ENCODE measurements at regions not wholly inside any gene's neighbourhood (a gene's known extent, or its start where the extent isn't known, plus 50 kb on each side); places are given as distances from the start of the nearest gene placed in this dataset.

DNA sequence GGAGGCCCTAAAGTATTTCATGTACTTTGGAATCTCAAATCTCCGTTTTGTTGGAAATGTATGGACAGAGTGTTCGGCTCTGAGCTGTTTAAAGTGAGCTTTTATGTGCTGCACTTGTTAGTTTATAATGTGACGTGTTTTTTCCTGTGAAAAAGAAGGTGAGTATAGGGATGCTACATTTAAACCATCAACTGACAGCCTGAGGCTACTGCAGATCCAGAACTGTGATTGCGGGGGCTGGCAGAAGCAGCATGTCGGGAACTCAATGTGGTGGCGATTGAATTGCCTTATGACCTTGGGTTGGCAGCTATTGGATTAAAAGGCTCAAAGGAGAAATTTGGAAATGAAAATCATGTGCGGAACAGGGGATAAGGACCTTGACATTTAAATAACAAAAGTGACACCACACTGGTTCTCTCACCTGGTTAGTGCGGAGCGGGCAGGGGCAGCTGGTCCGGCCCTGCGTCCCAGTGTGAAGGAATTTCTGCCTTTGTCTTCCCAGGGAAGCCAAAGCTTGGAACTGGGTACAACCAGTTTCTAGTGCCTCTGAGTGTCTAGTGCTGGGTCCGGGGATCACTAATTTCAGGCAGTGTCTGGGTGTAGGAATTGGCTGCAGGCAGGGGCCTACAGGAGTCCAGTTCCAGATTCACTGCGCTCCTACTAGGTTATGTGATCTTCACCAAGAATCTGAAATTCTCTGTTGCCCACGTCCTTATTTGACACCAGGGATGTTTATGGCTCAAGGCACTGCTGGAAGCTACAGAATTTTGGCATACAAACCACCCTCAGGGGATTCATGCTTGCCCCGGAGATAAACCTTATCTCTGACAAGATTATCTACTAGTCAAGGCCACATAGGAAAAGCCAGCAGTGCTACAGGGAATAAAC is 120.7 kb upstream of the ERCC6L2 start:
- no peak for DNase-seq

DNA sequence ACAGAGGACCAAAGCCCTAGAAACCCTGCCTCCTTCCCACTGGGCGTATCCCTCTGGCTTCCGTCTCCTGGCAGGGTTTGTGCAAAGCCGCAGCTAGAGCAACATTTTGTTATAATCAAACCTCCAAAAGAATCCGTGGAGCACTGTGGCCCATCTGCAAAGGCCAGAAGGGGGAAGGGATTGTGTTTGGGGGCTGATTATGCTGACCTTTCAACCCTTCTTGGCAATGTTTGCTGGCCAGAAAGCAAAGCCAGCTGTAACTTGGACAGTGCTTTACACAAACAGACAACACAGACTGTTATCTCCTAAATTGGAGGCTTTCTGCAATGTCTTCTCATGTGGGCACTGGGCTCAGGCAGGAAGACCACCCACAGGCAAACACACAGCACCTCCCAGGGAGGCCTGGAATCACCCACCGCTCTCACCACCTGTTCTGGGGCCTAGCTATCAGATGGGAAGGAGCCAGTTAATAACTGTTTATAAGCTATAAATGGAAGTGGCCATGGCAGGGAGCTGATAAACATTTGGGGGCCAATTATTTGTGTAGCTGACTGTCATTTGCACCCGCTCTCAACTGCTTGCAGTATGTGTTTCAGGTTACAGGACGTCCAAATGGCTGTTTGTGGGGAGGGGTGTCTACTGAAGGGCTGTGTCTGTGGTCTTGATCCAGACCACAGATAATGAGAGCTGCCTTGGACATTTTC is 121.6 kb upstream of the ERCC6L2 start:
- DNase-seq, result peak; percentile 68

DNA sequence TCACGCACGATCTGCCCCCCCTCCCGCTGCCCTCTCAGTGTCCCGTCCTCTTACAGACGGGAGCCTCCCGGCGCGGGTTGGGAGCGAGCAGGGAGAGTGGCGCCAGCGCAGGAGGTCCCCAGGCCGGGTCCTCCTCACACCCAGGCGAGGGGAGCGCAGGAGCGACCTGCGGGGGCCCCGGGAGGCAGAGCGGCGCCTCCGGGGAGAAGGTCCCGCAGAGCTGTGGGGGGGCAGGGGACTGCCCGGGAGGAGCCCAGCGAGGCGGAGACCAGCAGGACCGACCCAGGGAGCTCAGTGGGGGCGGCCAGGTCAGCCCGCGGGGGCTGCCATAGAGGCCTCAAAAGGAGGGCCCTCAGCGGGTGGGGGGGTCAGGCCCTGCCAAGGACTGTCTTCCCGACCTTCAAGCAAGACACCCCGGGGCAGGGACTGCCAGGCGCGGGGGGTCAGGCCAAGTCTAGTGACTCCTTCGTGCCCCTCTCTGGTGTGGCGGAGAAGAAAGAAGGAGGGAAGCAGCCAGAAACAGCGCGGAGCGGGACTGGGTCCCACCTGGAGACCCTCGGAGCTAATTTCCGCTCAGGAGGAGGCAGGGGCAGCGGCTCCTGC is 123.3 kb upstream of the ERCC6L2 start:
- DNase-seq, result no peak

DNA sequence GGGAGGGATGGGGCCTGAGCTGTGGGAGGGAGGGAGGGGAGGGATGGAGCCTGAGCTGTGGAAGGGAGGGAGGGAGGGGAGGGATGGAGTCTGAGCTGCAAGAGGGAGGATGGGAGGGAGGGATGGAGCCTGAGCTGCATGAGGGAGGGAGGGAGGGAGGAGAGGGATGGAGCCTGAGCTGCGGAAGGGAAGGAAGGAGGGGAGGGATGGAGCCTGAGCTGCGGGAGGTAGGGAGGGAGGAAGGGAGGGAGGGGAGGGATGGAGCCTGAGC is 124.0 kb upstream of the ERCC6L2 start:
- DNase-seq, result no peak

DNA sequence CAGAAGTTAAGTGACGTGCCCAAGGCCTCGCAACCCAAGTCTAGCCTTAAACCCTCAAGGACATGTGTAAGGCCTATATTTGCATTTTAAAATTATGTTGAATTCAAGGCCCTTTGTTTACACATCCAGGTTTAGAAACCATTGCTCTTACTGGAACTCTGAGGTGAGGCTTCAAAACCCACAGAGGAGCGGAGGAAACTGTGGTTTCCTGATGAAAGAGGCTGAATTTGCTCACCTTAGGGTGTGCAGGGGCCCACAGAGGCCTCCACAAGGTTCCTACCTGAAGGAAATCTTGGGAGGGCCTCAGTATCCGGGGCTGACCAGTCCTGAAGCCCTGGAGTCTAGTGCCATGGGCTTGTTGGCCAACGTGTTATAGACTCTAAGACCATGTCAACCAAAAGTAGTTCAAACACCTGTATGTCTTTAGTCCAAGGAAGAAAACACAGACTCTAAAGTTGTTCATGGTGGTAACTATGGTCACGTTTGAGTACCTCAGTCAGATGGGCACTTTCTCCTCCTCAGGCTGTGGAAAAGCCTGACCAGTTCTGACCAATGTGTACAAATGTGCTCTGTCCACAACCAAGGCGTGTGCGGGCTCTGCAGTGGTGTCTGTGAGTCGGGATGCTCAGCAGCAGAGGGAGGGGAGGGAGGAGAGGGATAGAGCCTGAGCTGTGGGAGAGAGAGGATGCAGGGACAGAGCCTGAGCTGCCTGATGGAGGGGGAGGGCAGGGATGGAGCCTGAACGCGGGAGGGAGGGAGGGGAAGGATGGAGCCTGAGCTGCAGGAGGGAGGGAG is 124.6 kb upstream of the ERCC6L2 start:
- DNase-seq, result no peak

DNA sequence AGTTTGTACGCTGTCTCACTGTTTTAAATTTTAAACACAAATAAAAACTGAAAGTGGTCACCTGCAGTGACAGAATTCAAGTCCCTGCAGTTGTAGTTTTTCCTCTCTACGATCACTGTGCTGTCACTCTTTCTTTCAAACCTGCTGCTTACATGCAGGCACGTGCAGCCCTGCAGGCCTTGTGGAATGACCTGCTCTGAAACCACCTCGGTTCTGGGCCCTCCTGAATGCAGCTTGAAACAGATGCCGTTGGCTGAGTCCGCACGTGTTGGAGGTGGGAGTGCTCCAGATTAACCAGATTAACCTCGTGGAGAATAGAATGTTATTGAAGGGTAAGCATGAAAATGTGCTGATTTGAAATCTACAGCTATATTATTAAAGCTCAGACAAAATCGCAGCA is 126.0 kb upstream of the ERCC6L2 start:
- DNase-seq, result no peak

DNA sequence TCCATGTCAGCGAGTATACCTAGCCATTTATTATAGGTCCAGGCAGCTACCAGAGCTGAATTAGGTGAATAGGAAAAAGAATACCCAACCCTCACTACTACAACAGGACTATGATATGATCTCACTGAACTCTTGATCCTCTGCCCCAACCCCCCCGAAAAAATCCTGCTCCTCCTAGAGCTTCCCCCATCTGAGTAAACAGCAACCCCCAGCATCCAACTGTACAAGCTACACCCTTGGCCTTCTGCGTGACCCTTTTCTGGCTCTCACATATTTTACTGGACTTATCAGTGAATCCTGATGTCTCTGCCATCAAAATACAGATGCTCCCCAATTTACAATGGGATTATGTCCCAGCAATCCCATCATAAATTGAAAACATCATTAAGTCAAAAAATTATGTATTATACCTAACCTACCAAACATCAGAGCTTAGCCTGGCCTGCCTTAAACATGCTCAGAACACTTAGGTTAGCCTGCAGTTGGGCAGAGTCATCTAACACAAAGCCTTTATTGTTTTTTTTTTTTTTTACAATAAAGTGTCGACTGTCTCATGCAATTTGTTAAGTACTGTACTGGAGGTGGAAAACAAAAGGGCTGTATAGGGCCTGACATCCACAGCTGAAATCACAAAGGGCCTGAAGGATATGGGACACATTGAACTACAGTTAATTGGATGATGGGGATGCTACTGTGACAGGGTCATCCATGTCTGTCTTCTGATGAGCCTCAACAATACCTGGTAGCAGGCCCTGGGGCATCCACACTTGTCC is 128.9 kb upstream of the ERCC6L2 start:
- no peak for DNase-seq

DNA sequence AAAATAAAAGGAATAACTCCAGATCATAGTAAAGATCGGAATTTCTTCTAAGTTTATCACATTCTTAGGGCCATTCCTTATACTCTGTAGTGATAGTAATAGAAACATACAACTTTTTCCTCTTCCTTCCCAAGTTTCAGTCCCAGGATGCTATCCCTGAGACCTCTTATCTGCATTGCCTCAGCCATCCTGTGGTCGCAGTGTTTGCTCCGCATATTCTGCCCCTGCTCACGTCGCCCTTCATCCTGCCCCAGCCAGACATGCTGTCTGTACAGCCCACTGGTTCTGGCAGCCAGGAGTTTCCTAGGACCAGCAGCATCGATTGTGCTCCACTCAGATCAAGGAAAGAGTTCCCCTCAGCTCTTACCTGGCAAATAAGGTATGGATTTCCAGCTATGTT is 132.7 kb upstream of the ERCC6L2 start:
- no peak for DNase-seq

DNA sequence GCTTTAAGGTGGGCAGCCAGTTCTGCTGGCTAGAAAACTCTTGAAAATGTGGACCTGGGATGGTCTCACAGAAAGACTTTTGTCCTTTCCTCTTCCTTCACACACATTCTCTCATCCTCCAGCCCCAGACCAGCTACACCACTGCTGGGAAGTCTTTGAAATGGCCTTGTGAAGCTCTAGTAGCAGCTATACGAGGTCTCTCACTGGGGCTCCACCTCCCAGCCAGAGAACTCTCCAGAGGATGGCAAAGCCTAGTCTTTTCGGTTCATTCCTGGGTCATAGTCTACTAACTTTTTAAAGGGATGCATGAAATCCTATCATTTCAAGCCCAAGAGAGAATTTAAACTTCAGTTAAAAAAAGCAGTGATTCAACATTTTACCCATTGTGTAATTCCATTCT is 133.9 kb upstream of the ERCC6L2 start:
- DNase-seq, result no peak

DNA sequence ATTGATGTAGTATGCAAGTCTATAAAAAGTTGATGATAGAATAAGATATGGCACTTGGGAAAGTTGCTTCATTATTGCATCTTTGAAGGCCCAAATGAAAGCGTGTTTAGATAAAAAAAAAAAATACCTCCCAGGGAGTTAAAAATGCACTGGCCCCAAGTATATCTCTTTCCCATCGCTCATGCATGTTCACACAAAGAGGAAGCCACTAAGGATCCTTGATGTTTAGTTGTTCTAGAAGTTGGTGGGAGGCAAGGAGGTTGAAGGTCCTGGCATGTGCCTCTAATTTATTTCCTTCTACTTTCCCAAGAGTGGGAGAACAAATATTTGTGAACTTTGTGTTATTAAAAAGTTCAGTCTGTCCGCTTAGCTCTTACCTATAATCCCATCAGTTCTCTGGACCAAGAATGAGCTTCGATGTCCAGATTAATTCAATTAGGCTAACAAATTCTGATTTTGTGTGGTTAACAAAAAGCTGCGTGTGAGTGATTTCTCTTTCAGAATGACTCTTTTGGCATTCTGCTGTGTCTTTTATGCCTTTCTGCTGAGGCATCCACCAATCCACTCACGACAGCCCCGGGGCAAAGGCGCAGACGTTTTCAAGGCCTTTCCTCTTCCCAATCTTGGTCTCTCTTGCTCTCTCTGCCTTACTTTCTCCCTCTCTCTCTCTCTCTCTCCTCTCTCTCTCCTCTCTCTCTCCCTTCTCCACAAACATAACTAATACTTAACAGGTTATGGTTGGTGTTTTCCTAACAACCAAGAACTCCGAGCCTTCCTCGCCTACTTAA is 135.1 kb upstream of the ERCC6L2 start:
- DNase-seq, result no peak

DNA sequence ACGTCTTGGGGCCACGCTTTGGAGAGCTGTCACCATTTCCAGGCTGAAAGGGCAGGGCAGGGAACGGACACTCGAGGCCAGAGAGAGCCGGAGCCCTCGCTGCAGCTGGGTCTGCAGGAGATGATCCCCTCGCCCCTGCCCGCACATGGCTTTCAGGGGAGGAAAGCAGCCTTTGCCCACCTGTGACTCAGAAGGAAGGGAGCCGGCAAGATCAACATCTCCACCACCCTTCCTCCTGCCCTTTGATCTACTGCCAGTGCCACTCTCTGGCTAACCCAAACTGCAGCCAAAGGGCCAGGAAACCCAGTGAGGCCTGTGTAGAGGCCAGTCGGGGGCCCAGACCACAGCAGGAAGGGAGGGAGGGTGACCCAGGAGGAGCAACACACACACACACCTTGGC is 137.1 kb upstream of the ERCC6L2 start:
- DNase-seq, result no peak

DNA sequence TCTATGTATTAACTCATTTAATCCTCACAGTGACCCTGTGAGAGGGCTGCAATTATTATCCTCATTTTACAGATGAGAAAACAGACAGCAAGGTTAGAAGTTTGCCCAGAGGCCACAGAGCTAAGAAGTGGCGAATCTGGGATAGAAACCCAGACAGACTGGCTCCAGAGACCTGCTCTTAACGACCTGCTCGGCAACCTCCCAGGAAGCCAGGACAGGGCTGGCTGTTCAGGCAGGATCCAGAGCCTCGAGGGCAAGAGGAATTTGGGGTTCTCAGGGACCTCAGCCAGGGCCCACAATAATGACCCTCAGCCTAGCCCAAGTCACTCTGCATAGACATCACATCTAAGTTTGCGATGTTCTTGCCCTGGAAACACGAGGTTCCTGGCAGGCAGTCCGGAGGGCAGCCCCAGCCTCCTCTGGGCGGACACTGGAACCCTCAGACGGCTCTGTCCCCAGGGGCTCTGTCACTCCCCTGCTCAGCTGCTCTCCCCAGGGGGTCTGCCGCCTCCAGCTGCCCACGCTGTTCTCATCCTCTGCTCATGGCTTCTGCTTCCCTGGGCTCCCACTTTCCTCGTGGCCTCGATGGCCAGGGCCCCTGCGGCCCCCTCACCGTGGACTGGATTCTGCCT is 138.5 kb upstream of the ERCC6L2 start:
- DNase-seq, result no peak

DNA sequence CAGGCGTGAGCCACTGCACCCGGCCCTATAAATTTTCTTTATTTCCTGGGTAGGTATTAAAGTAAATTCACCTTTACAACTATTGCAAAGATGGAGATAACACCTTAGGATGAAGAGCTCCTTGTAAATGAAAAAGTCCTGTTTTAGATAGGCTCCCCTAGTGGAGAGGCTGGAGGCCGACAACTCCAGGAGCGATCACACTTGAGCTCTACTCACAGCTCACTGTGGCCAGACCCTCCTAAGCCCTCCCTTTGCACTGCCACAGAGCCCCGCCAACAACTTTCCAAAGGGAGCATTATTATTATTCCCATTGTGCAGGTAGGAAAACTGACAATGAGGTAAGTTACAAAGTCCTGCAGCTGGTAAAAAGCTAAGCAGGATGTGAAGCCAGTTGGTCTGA is 139.1 kb upstream of the ERCC6L2 start:
- DNase-seq, result no peak

DNA sequence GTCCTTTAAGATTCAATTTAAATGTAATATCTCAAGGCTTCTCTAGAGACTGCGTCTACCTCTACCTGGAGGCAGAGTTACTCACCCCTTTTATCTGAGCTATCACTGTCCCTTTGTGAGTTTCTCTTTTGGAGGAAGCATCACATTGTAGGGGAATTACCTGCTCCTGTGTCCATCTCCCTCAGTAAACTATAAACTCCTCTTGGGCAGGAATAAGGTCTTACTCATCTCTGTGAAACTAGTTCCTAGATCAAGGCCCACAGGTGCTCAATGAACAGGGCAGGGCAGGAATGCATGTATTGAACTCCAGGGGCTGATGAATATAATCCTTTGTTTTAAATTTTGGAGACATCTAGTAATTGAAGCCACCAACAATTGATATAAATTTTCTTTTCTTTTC is 139.8 kb upstream of the ERCC6L2 start:
- no peak for DNase-seq

DNA sequence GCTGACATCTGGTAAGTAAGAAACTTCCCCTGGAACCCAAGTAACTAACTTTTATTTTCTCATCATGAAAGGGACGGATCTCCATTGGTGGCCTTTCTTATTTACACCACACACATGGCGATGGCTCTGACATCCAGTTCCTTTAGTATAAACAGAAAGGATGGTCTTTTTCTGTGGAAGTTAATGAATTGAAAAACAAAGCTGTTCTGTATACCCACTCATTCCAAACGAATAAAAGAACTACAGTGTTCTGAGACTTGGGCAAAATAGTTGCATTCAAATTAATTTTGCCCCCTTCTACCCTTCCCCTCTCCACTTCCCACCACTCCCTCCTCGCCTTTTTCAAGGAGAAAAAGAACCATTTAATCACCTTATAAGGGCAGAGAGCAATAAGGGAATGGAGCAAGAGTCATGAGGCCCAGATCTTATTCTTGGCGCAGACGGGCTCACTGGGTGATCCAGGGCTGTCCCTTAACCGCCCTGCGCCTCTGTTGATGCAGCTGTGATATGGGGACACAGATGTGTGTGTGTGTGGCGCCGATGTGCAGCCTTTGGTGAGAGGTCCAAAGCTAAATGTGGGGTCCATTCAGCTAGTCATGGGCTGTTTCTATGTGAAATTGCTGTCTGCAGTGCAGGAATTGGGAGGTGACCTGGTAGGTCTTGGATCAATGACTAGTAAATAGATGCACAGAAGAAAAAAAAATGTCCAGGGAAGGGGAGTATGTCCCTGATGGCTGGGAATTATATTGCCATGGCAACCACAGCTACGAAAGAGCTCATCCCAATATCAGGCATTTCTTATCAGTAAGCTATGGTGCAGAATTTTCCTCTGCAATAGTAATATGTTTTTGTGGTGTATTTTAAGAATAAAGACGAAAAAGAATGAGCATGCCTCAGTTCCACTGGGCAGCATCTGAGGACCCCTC is 141.5 kb upstream of the ERCC6L2 start:
- no peak for DNase-seq

DNA sequence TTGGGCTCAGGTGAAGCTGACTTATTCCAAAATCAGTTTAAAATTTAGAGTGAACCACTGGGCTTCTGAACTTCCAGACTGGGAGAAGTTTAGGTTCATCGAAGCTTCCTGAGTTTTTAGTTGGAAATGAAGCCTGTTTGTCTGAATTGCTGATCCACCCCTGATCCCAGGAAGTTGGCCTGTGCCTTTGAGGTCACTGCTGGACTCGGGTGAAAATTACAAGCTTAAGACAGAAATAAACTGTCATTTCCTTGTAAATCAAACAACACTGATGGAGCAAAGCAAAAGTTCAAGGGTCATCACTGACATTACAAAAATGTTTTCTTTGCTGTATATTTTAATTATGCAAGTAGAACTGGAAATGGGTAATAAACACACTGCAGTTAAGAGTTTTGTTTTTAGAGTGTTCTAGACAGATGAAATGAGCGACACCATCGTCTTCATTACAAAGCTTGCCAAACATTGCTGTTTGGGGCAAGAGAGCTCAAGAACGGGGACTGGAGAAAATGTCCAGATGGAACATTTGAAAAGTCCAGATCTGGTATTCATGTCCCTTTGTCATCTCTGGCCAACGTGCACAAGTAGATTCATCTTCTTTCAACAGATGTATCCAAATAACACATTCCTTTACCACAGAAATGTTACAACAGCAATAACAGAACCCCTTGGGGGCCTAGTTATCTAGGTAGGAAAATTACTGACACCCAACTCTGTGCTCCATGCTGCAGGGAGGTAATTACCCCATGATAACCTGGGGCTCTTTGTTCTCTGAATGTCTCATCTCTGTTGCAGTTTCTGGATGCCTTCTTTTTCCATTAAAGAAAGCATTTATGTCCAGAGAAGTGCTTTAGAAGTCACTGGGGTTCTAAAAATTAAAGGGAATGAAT is 142.4 kb upstream of the ERCC6L2 start:
- no peak for DNase-seq

DNA sequence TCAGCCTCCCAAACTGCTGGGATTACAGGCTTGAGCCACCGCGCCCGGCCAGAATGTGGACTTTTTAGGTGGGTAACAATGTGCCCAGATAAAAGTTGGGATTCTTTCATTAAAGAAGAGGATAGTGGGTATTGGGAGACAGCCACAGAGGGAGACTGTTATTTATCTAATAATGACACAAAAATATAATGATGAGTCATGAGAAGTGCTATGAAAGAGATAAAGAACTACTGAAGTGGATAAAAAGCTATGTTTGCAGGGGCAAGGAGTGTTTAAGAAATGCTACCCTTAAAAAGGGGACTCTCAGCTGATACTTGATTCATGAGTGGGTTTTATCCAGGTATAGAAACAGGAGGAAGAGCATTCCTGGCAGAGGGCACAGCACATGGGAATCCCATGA is 143.6 kb upstream of the ERCC6L2 start:
- no peak for DNase-seq

DNA sequence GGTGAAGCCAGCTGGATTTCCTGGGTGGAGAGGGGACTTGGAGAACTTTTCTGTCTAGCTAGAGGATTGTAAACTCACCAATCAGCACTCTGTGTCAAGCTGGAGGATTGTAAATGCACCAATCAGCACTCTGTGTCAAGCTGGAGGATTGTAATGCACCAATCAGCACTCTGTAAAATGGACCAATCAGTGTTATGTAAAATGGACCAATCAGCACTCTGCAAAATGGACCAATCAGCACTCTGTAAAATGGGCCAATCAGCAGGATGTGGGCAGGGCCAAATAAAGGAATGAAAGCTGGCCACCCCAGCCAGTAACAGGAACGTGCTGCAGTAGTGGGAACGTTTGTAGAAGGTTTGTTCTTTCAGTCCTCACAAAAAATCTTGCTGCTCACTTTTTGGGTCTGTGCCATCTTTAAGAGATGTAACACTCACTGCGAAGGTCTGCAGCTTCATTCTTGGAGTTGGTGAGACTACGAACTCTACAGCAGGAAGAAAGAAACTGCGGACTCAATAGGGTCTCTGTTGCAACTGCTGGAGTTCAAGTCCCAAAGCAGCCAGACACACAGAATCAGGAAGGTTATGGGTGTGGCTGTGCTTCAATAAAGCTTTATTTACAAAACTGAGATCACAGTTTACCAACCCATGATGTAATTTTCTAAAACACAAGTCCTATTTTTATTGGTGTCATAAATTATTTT is 145.7 kb upstream of the ERCC6L2 start:
- DNase-seq, result peak; percentile 45
